AG04449 (cell line): ENCODE measurements at regions not wholly inside any gene's neighbourhood (a gene's known extent, or its start where the extent isn't known, plus 50 kb on each side); places are given as distances from the start of the nearest gene placed in this dataset.

ENCODE experiments used
- CTCF ChIA-PET: fragments of 350-600 bp; formaldehyde crosslinking; extraction: SDS; loops from one replicate; lab custom pipeline; 2021; ENCODE audit warnings: antibody characterized with exemption; lab: Yijun Ruan, JAX
- POLR2A ChIA-PET: fragments of 400-600, 350-600 bp; formaldehyde crosslinking; extraction: SDS; loops from one replicate; lab custom pipeline; 2020; ENCODE audit warnings: antibody characterized with exemption, inconsistent platforms; lab: Yijun Ruan, JAX
- DNase-seq: peaks from one replicate; pipeline ENCODE4 v3.0.0-alpha.2; 2010; ENCODE audit warnings: low read depth, low spot score
- H3K4me3 ChIP-seq: 2 replicates; pipeline ENCODE4 v1.5.1; 2011; ENCODE audit warnings: low read depth, mild to moderate bottlenecking, control low read depth, low read length
- TF ChIP-seq, protein P1 (sequence below): IDR thresholded peaks from one replicate; pipeline ENCODE4 v1.5.1; 2011; ENCODE audit warnings: mild to moderate bottlenecking, moderate library complexity, low read length, control low read depth, inconsistent platforms; ENCODE audit not compliant: insufficient read depth; ENCODE audit errors: missing control alignments

DNA sequence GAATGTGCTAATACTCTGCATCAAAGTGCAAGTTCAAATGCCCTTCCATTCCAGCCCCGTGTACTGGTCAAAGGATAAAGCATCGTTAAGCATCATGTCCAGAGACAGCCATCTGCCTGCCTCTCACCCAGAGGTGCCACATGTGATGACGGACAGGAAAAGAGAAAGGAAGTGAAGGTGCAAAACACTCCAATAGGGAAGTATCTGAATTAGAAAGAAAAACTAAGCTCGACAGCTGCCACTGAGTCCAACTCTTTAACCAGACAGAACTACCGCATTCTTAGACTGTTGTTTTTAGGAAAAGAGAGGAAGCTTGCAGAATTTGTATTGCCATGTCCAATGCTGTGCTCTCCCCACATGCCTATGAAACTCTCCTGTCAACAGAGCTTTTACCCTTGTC is 465.0 kb upstream of the SOX5 start:
- POLR2A ChIA-PET, result no interaction called here
- no peak for DNase-seq
- CTCF ChIA-PET, result interaction anchor here (1.0 kb wide), 1 partner anchor 1210 kb away, joined by 3 read pairs; no protein-coding TSS in a partner anchor
- H3K4me3 ChIP-seq, result no peak overlapping the region
- TF ChIP-seq, protein P1, sequence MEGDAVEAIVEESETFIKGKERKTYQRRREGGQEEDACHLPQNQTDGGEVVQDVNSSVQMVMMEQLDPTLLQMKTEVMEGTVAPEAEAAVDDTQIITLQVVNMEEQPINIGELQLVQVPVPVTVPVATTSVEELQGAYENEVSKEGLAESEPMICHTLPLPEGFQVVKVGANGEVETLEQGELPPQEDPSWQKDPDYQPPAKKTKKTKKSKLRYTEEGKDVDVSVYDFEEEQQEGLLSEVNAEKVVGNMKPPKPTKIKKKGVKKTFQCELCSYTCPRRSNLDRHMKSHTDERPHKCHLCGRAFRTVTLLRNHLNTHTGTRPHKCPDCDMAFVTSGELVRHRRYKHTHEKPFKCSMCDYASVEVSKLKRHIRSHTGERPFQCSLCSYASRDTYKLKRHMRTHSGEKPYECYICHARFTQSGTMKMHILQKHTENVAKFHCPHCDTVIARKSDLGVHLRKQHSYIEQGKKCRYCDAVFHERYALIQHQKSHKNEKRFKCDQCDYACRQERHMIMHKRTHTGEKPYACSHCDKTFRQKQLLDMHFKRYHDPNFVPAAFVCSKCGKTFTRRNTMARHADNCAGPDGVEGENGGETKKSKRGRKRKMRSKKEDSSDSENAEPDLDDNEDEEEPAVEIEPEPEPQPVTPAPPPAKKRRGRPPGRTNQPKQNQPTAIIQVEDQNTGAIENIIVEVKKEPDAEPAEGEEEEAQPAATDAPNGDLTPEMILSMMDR, result no peak

DNA sequence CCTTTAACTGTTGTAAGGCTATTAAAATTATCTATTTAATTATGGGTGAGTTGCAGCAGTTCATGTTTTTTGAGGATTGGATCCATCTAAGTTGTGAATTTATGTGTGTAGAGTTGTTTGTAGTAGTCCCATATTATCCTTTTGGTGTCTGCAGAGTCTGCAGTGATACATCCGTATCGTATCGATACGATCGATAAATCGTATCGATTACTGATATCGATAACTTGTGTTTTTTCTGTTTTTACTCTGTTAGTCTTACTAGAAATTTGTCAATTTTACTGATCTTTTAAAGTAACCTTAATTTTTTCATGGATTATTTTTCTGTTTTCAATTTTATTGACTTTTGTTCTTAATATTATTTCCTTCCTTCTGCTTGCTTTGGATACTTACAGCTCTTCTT is 462.5 kb upstream of the SOX5 start:
- no peak for DNase-seq
- ChIA-PET POLR2A (no interaction called here), CTCF (no interaction called here)
- no peak overlapping the region for H3K4me3 ChIP-seq
- TF ChIP-seq, protein P1, result no peak

DNA sequence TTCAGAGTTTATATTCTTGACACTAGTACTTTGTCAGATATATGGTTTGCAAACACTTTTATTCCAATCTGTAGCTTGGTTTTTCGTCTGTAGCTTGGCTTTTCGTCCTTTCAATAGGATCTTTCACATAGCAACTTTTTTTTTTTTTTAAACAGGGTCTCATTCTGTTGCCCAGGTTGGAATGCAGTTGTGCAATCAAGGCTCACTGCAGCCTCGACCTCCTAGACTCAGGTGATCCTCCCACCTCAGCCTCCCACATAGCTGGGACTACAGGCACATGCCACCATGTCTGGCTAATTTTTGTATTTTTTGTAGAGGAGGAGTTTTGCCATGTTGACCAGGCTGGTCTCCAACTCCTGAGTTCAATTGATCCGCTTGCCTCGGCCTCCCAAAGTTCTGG is 460.4 kb upstream of the SOX5 start:
- TF ChIP-seq, protein P1, result no peak
- no peak overlapping the region for H3K4me3 ChIP-seq
- CTCF ChIA-PET, result no interaction called here
- POLR2A ChIA-PET, result no interaction called here
- DNase-seq, result no peak

DNA sequence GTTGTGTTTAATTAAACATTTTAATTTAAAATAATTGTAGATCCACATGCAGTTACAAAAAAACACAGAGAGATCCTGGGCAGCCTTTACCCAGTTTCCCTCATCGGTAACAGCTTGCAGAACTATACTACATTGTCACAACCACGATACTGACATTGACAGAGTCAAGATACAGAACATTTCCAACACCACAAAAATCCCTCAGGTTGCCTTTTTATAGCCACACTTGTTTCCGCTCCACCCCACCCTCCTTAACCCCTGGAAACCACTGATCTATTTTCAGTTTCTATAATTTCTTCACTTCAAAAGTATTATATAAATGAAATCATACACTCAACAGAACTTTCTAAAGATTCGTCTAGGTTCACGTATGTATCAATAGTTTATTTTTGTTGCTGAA is 458.8 kb upstream of the SOX5 start:
- TF ChIP-seq, protein P1, result no peak
- no peak for DNase-seq
- ChIA-PET POLR2A (no interaction called here), CTCF (no interaction called here)
- H3K4me3 ChIP-seq, result no peak overlapping the region

DNA sequence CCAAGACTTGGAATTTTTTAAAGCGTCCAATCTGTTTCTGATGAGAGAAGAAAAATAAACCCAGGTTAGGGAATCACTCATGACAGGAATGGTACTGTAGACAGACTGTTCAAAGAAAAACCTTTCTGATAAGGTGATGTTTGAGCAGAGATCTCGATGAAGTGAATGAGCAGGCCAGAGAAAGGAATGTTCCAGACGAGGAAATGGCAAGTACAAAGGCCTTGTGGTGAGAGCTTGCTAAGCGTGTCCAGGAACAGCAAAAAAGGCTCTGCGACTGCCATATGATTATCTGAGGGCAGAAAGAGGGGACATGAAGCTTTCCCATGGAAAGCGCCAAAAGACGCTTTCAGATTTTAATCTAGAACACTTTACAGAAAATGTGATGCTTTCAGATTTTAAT is 458.4 kb upstream of the SOX5 start:
- no peak for DNase-seq
- POLR2A ChIA-PET, result no interaction called here
- CTCF ChIA-PET, result no interaction called here

DNA sequence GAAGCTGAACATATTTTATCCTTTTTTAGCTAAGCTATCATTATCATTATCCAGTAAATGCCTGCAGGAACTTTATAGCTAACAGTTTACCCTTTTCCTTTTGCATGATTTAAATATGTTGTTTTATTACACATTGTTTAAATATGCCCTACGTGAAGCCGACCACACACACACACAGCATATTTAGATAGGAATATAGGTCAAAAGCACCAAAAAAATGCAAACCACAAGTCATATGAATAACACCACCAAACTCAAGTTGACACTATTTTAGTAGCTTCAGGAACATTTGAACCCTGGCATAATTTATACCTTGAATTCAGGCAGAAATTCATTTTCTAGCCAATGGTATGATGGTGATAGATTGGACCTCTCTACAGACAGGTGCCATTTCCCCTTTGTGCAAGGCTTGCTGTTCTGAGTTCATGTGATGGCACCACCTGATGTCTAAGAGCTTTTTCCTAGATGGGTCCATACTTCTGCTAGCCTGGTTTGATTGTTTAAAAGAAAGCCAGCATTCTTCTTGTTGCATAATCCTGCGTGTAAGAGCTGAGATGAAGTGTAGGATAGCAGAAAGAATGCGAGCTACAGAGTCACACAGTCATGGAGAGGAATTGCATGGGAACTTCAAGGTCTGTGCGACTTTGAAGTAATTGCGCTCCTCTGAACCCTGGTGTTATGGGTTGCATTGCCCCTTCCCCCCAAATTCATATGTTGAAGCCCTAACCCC is 454.8 kb upstream of the SOX5 start:
- ChIA-PET CTCF (no interaction called here), POLR2A (no interaction called here)
- no peak overlapping the region for H3K4me3 ChIP-seq
- TF ChIP-seq, protein P1, result no peak
- no peak for DNase-seq

More for the DNA sequence above, 458.4 kb upstream of the SOX5 start:
- H3K4me3 ChIP-seq, result no peak overlapping the region
- TF ChIP-seq, protein P1, result no peak
